CD14-positive monocyte (primary cell): ENCODE measurements at regions not wholly inside any gene's neighbourhood (a gene's known extent, or its start where the extent isn't known, plus 50 kb on each side); places are given as distances from the start of the nearest gene placed in this dataset.

Source experiments
- DNase-seq, 3 donors: peaks; one replicate each; pipeline ENCODE4 v3.0.0-alpha.2; 2011 to 2022
- H2AFZ ChIP-seq: 2 replicates; pipeline ENCODE4 v1.6.0; 2012; ENCODE audit warnings: mild to moderate bottlenecking, low read depth, low read length, inconsistent platforms; ENCODE audit not compliant: insufficient read depth, poor library complexity, severe bottlenecking
- H3K27ac ChIP-seq, 2 donors: 1 replicate in 1 of 2; 2 replicates in 1 of 2; pipeline ENCODE4 v1.5.1; 2012 to 2013; ENCODE audit warnings: low read length in 2 of 2, control low read depth in 1 of 2, inconsistent platforms in 1 of 2, low read depth in 1 of 2, mild to moderate bottlenecking in 1 of 2
- H3K27me3 ChIP-seq, 2 donors: one replicate each; pipeline versions ENCODE4 v1.6.0 to v1.6.1; 2011 to 2013; ENCODE audit warnings: low read length in 2 of 2; ENCODE audit not compliant: control insufficient read depth in 2 of 2, insufficient read depth in 2 of 2
- H3K36me3 ChIP-seq, 2 donors: replicated peaks in 1 of 2; 1 replicate in 1 of 2; 2 replicates in 1 of 2; pipeline versions ENCODE4 v1.5.1 to v1.6.1; 2012 to 2013; ENCODE audit warnings: low read length in 2 of 2, control low read depth in 1 of 2, inconsistent platforms in 1 of 2, mild to moderate bottlenecking in 1 of 2; ENCODE audit not compliant: insufficient read depth in 2 of 2, control insufficient read depth in 1 of 2
- H3K4me1 ChIP-seq, 2 donors: 1 replicate in 1 of 2; 2 replicates in 1 of 2; pipeline versions ENCODE4 v1.5.1 to v1.6.1; 2012 to 2013; ENCODE audit warnings: low read length in 2 of 2, control low read depth in 1 of 2, inconsistent platforms in 1 of 2, mild to moderate bottlenecking in 1 of 2, moderate library complexity in 1 of 2; ENCODE audit not compliant: insufficient read depth in 2 of 2, control insufficient read depth in 1 of 2
- H3K4me2 ChIP-seq: replicated peaks from 2 replicates; pipeline ENCODE3; 2012; ENCODE audit warnings: low read length, moderate library complexity, mild to moderate bottlenecking; ENCODE audit not compliant: poor library complexity, severe bottlenecking; ENCODE audit errors: extremely low read depth
- H3K4me3 ChIP-seq, 3 experiments: fragments of 200-600 bp in 1 of 3; sonication (generic) in 1 of 3; replicated peaks in 1 of 3; 1 replicate in 2 of 3; 2 replicates in 1 of 3; pipeline ENCODE4 v1.5.1; 2011 to 2013; ENCODE audit warnings: low read length in 3 of 3, mild to moderate bottlenecking in 3 of 3, control low read depth in 2 of 3, low read depth in 2 of 3, inconsistent platforms in 1 of 3, moderate library complexity in 1 of 3
- H3K79me2 ChIP-seq: 2 replicates; pipeline ENCODE4 v1.6.0; 2012; ENCODE audit warnings: mild to moderate bottlenecking, control low read depth, inconsistent platforms, low read length, moderate library complexity; ENCODE audit not compliant: insufficient read depth
- H3K9ac ChIP-seq: 2 replicates; pipeline ENCODE4 v1.6.0; 2017; ENCODE audit warnings: low read length, mild to moderate bottlenecking; ENCODE audit not compliant: insufficient read depth, poor library complexity, severe bottlenecking
- H3K9me3 ChIP-seq, 2 donors: replicated peaks in 1 of 2; 1 replicate in 1 of 2; 2 replicates in 1 of 2; pipeline versions ENCODE4 v1.5.1 to v1.6.1; 2012 to 2013; ENCODE audit warnings: low read length in 2 of 2, control low read depth in 1 of 2; ENCODE audit not compliant: control insufficient read depth in 1 of 2, insufficient read depth in 1 of 2
- H4K20me1 ChIP-seq: 2 replicates; pipeline ENCODE4 v1.6.0; 2012; ENCODE audit warnings: mild to moderate bottlenecking, low read length, control low read depth, moderate library complexity; ENCODE audit not compliant: insufficient read depth
- H3K27ac Mint-ChIP-seq, 7 donors: one replicate each; pipeline ENCODE4 v1.8.0; 2020; ENCODE audit warnings: mild to moderate bottlenecking in 7 of 7, mixed read lengths in 7 of 7, moderate library complexity in 6 of 7, inconsistent platforms in 2 of 7
- H3K27me3 Mint-ChIP-seq, 3 donors: one replicate each; pipeline ENCODE4 v1.8.0; 2021 to 2022; ENCODE audit warnings: low read depth in 3 of 3, mild to moderate bottlenecking in 3 of 3, mixed read lengths in 3 of 3, moderate library complexity in 3 of 3, inconsistent platforms in 1 of 3
- H3K36me3 Mint-ChIP-seq, 2 donors: one replicate each; pipeline ENCODE4 v1.8.0; 2020; ENCODE audit warnings: mixed read lengths in 2 of 2, inconsistent platforms in 1 of 2, mild to moderate bottlenecking in 1 of 2
- H3K4me1 Mint-ChIP-seq: one replicate; pipeline ENCODE4 v1.8.0; 2020; ENCODE audit warnings: mild to moderate bottlenecking, mixed read lengths
- H3K4me3 Mint-ChIP-seq, 2 donors: one replicate each; pipeline ENCODE4 v1.8.0; 2020; ENCODE audit warnings: mild to moderate bottlenecking in 2 of 2, mixed read lengths in 2 of 2, moderate library complexity in 1 of 2
- H3K9me3 Mint-ChIP-seq, 7 donors: one replicate each; pipeline ENCODE4 v1.8.0; 2020 to 2022; ENCODE audit warnings: mixed read lengths in 7 of 7, mild to moderate bottlenecking in 6 of 7, moderate library complexity in 6 of 7, inconsistent platforms in 2 of 7
- CTCF ChIP-seq: fragments of 200-600 bp; IDR thresholded peaks from one replicate; pipeline ENCODE4 v1.8.0; 2022; ENCODE audit warnings: antibody characterized with exemption, mild to moderate bottlenecking
- WGBS: methylation state at CpG from one replicate; pipeline ENCODE4 v1.1.5; 2013; ENCODE audit warnings: missing lambda C conversion rate; ENCODE audit not compliant: insufficient coverage; 5-methylcytosine and 5-hydroxymethylcytosine counted together
- intact Hi-C, 2 donors: fragments of 100-400 bp; cut with micrococcal nuclease; formaldehyde crosslinking; loops; one replicate each; pipeline versions ENCODE4 v1.15.0 to v1.15.1; 2023

DNA sequence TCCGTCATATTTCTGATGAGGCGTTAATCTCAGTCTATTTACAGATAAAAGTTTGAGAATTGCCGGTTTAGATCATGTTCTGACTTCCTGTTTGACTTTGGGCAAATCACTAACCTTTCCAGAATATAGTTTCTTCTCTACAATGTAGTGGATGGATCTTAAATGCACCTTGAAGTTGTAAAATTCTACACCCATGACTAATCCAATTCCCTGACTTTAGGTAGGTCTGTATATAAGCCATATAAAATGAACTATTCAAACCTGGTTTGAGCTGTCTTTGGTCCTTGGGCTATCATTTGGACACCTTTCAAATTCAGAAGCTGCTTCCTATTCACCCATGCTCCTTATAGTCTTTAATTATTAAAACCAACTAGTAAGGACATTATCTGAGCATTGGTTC, 52.2 kb upstream of the BLID start:
- Mint-ChIP-seq H3K27ac (no peak overlapping the region), H3K9me3 (peaks cover 0 to 3% (median 0%) of the 10 kb centered on the region in 7 donors), H3K4me3 (no peak overlapping the region), H3K27me3 (peaks cover 0 to 1% (median 1%) of the 10 kb centered on the region in 3 donors), H3K36me3 (no peaks in the 10 kb centered on the region), H3K4me1 (no peaks in the 10 kb centered on the region)
- H3K27me3 ChIP-seq: no peaks in the 10 kb centered on the region
- H3K4me2 ChIP-seq: no peak overlapping the region
- H3K9me3 ChIP-seq: no peaks in the 10 kb centered on the region
- H3K4me3 ChIP-seq: no peak overlapping the region
- H3K79me2 ChIP-seq: no peaks in the 10 kb centered on the region
- no peak overlapping the region for H3K27ac ChIP-seq
- no peak overlapping the region for H3K9ac ChIP-seq
- no peak for TF ChIP-seq CTCF
- H3K4me1 ChIP-seq: no peaks in the 10 kb centered on the region
- no peaks in the 10 kb centered on the region for H4K20me1 ChIP-seq
- H2AFZ ChIP-seq: no peak overlapping the region
- no peaks in the 10 kb centered on the region for H3K36me3 ChIP-seq
- no CpG with 5 or more reads among the region's 3 CpGs for WGBS
- intact Hi-C loops: no loop called here
- DNase-seq: no peak

DNA sequence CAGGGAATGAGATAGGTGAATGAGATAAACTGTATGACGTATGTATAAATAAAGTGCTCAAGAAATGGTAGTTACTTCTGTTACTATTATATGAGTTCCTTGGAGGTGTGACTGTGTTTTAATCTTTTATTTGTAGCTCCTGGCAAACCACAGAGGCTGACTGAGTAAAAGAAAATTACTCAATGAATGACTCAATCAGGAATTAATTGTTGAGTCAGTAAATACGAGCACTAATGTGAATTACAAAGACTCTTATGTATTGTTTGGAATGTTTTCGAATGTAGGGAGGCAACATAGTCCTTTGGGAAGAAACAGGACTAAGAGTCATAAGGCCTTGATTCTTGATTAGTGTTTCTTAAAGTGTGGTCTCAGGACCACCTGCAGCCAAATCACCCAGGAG, 51.1 kb upstream of the BLID start:
- no peak overlapping the region for H3K27ac Mint-ChIP-seq
- DNase-seq: no peak
- H3K9me3 ChIP-seq: no peaks in the 10 kb centered on the region
- H3K79me2 ChIP-seq: no peaks in the 10 kb centered on the region
- intact Hi-C loops: no loop called here
- H3K27me3 Mint-ChIP-seq: peaks cover 0 to 1% (median 0%) of the 10 kb centered on the region in 3 donors
- H3K36me3 ChIP-seq: no peaks in the 10 kb centered on the region
- no peak overlapping the region for H3K27ac ChIP-seq
- no CpG with 5 or more reads among the region's 3 CpGs for WGBS
- H3K4me1 ChIP-seq: no peaks in the 10 kb centered on the region
- H3K36me3 Mint-ChIP-seq: no peaks in the 10 kb centered on the region
- H3K4me1 Mint-ChIP-seq: no peaks in the 10 kb centered on the region
- no peak overlapping the region for H2AFZ ChIP-seq
- H3K4me3 ChIP-seq: no peak overlapping the region
- H3K27me3 ChIP-seq: no peaks in the 10 kb centered on the region
- no peak overlapping the region for H3K4me3 Mint-ChIP-seq
- H4K20me1 ChIP-seq: no peaks in the 10 kb centered on the region
- H3K4me2 ChIP-seq: no peak overlapping the region
- TF ChIP-seq CTCF: no peak
- H3K9me3 Mint-ChIP-seq: peaks cover 0 to 3% (median 0%) of the 10 kb centered on the region in 7 donors
- H3K9ac ChIP-seq: no peak overlapping the region
